HG02588 (cell line): ENCODE measurements at regions not wholly inside any gene's neighbourhood (a gene's known extent, or its start where the extent isn't known, plus 50 kb on each side); places are given as distances from the start of the nearest gene placed in this dataset.

Experiments
- ATAC-seq: cut with Tn5 transposase; IDR thresholded peaks from one replicate; pipeline ENCODE4 v1.9.1; 2021; ENCODE audit warnings: mild to moderate bottlenecking, moderate library complexity; ENCODE audit not compliant: unreplicated experiment

GRCh38 chr13:104784891-104785290 is 1718.7 kb upstream of the SLC10A2 start:
- no peak for ATAC-seq

GRCh38 chr13:104782741-104783140 is 1716.5 kb upstream of the SLC10A2 start:
- no peak for ATAC-seq

GRCh38 chr13:104779311-104779993 is 1713.2 kb upstream of the SLC10A2 start:
- no peak for ATAC-seq

GRCh38 chr13:104773775-104774174 is 1707.6 kb upstream of the SLC10A2 start:
- ATAC-seq: no peak

GRCh38 chr13:104769545-104769944 is 1703.3 kb upstream of the SLC10A2 start:
- no peak for ATAC-seq

GRCh38 chr13:104766319-104766718 is 1700.1 kb upstream of the SLC10A2 start:
- no peak for ATAC-seq

GRCh38 chr13:104764600-104764999 is 1698.4 kb upstream of the SLC10A2 start:
- ATAC-seq: no peak

DNA sequence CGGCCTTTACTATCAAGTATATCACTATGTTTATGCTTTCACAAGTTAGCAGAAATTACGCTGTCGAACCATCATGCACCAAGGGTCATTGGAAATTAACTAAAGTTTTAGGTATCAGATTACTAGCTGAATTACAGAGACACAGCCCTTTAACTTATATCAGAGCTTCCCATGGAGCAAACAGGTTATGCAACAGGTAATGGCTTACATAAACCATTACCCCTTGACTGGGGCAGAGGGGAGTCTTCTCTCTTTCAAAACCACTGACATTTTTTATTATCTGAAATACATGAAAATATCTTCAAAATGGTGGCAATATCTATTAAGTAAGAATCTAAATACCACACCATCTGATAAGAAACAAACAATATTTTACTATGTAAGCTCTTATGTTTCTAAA is 1692.9 kb upstream of the SLC10A2 start:
- no peak for ATAC-seq

DNA sequence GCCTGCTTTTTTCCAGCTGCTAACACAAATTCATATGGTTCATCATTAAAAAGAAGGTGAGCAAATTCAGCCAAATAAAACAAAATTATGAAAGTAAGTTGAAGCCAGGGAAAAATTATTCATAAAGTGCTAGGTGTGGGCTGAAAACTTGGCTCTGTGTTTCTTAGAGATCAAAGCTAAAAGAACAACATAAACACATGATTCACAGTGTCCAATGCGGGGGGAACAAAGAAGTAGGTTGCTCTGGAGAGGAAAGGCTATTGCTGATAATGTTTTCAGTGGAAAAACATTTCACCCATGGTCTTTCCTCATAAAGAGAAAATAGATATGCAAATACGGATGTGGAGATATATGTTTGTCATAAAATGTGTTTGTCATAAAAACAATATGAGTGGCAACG is 1691.5 kb upstream of the SLC10A2 start:
- ATAC-seq: no peak

DNA sequence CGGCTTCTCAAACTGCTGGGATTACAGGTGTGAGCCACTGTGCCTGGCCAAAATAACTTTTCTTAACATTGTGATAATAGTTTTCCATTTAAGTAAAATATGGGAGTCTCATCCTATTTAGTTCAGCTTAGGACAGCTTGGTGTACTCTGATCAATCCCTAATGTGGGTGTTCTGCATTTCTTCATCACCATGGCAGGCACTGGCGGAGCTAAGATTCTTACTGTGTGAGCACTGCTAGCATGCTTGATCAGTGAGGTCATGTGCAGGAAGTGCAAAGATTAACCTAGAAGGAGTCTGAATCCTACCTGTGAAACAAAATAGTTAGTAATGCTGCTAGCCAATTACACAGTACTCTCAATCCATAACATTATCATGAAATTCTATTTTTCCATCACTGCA is 1684.2 kb upstream of the SLC10A2 start:
- no peak for ATAC-seq

DNA sequence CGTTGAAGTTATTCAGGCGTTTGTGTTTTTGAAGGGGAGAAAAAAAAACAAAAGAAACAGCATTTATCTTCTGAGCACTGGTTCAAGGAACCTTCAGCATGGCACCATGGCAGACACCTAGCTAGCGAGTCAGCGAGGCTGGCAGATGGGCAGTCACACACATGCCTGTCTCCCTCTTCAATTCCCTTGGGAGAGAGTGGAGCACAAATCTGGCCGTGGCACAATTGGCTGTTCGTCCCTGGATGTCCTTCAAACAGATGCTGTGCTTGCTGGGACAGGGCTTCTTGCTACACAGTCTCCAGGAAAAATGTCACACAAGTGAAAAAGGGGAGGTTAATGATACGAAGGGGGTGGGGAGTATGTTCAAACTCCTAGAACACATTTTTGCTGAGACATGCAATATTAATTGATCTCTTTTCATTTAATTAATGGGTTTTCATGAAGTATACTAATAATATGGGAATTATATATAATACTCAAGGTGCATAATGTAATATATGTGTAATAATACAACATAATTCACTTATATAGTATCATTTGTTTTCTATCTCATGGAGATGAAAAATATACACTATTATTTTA is 1674.5 kb upstream of the SLC10A2 start:
- ATAC-seq: no peak

GRCh38 chr13:104737713-104738112 is 1671.5 kb upstream of the SLC10A2 start:
- no peak for ATAC-seq

DNA sequence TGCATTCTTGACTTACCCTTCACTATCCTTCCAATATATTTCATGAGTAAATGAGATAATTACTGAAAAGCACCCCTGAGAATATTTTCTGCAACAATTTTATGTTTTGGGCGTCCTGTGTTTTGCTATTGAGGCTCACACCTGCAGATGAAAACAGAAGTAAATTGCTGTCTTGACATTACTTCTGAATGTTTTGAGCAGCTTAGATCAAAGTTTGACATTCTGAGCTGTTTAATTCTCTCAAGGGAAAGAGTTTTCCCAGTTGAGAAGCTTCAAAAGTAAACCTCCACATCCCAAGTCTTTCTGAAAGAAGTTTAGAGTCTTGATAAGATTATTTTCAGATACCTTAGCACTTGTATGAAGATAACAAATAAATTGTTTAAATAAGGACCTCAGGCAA is 1667.2 kb upstream of the SLC10A2 start:
- ATAC-seq: no peak

GRCh38 chr13:104715111-104715510 is 1648.9 kb upstream of the SLC10A2 start:
- no peak for ATAC-seq

DNA sequence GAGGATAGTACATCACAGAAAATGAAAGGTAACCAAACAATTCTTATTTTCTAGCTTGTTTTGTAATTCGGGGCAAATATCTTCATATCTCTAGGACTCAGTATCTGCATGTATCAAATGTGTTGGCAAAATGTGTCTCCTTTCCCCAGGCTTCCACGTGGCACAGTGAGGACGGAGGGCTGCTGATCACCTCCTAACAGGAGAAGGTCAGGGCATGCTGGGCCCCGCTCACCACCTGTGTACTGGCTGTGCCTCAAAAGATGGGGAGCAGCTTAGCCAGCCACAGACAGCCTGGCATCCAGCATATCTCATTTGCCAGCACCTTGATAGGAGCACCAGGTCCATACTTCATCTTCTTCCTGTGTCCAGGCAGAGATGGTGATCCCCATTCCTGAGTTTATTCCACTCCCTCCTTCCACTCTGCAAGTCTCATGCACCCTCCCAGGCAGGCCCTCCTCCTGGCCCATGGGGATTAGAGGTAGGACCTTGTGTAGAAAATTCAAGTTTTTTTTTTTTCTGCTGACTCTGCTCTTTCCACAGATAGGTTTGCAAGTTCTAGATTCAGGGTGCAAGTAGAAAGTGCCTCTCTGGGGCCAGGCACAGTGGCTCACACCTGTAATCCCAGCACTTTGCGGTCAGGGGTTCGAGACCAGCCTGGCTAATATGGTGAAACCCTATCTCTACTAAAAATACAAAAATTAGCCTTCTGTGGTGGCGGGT is 1639.0 kb upstream of the SLC10A2 start:
- no peak for ATAC-seq

GRCh38 chr13:104701591-104701990 is 1635.4 kb upstream of the SLC10A2 start:
- no peak for ATAC-seq

DNA sequence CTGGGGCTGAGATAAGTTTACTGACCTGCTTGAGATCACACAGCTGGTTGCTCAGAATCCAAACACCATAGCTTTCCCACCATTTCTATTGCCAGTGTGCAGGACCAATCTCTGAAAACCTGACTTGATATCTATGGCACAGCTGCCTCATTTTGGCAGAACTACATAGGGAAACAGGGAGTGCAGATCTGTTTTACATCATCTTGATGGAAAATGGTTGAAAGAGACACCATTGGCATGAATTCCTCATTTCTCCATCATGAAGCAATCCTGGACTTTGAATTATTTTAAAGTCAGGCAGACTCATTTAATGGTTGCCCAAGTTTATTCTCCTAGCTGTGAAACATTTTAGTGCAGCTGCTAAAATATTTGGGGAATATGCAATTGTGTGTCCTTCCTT is 1628.2 kb upstream of the SLC10A2 start:
- ATAC-seq: no peak

GRCh38 chr13:104693126-104693525 is 1626.9 kb upstream of the SLC10A2 start:
- no peak for ATAC-seq

DNA sequence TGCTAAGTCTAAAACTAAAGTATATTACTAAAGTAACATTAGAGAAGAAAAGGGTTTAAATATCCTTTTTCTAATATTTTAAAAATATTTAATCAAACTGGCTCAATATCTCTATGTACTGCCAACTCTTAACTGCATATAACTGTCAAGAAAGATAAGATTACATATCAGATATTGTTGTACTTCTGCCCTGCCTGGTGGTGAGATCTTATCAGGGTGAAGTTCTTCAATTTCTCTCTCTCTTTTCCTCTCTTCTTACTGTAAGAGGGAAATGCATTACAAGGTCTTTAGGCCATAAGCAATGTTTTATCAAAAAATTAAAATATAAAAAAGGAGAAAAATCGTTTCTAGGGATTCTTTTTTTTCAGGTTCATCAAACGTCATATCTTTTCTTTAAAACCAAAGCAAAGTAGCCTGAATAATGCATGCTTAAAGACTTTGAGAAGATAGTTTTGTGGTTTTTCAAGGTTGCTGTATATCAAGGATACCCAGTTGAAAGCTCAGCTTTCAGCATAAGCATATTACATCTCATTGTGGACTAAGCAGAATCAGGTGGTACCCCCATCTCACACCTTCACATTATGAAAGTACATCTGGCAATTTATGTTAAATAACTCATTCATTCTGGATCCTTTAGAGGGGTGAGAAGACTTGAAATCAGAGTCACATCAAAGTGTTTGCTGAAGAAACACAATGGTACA is 1625.7 kb upstream of the SLC10A2 start:
- no peak for ATAC-seq

DNA sequence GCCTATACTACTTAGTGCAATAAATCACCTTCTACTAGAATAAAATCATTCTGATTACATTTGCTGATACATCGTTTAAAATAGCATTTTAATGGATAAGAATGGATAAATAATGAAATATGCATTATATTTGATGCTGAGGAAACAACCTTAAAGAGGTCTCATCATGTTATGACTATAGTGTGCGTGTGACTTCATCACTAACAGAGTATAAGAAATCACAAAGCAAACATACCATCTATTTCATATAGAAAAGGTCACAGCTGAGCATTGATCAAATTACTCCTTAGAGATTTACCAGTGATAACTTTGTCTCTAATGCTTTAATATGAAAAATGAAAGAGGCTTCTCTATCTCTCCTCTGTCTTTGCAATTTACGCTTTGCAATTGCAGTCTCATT is 1620.3 kb upstream of the SLC10A2 start:
- ATAC-seq: no peak

DNA sequence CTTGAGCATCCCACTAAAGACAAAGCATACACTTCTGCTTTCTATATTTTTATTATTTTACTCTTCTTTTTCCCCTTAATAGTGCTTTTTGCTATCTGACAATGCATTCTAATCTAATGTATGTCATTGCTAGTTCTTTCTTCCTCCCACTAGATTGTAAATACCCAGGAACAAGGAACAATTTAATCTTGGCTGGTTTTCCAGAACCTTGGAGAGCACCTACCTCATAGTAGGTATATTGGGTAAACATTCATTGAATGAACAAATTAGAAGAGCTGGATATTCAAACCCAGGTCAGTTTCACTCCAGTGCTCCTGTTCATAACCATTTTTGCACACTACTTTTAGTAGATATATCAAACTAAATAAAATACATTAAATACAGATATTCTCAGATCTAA is 1617.6 kb upstream of the SLC10A2 start:
- ATAC-seq: no peak

GRCh38 chr13:104678161-104678560 is 1611.9 kb upstream of the SLC10A2 start:
- no peak for ATAC-seq
